H1 (cell line): ENCODE measurements at regions not wholly inside any gene's neighbourhood (a gene's known extent, or its start where the extent isn't known, plus 50 kb on each side); places are given as distances from the start of the nearest gene placed in this dataset.

ENCODE experiments used
- CBX5 ChIP-seq: fragments of 300-800, 300-1000 bp; sonication (generic); IDR thresholded peaks from 2 replicates; pipeline ENCODE4 v1.7.1; 2016; ENCODE audit warnings: antibody characterized with exemption, low read length, low read depth
- JUND ChIP-seq: IDR thresholded peaks from 2 replicates; pipeline ENCODE4 v1.6.1; 2011; ENCODE audit warnings: mild to moderate bottlenecking, improper control_type of control experiment, low read length
- KDM5A ChIP-seq: fragments of 200-600 bp; IDR thresholded peaks from 2 replicates; pipeline ENCODE4 v1.7.1; 2012; ENCODE audit warnings: mild to moderate bottlenecking, low read length, inconsistent platforms, mixed read lengths
- POLR2AphosphoS5 ChIP-seq: IDR thresholded peaks from 2 replicates; pipeline ENCODE4 v1.6.1; 2011; ENCODE audit warnings: low read depth, low read length

- TF ChIP-seq JUND (no peak), CBX5 (no peak), KDM5A (no peak), POLR2AphosphoS5 (no peak)
Observed at GRCh38 chr2:62339413-62339812, 143.5 kb downstream of the B3GNT2 start (continued).
